ENCODE measurements at regions not wholly inside any gene's neighbourhood (a gene's known extent, or its start where the extent isn't known, plus 50 kb on each side); places are given as distances from the start of the nearest gene placed in this dataset.

- no peak overlapping the region for H3K27ac ChIP-seq (ENCODE audit: low read depth in 2 of 2, low read length in 2 of 2)
- no peak overlapping the region for H3K9ac ChIP-seq (ENCODE audit: low read depth in 1 of 2, low read length in 2 of 2)
- H3K4me3 ChIP-seq (ENCODE audit: low read length in 2 of 2), result no peak overlapping the region
- H3K9me3 ChIP-seq (ENCODE audit: control insufficient read depth in 2 of 2, low read length in 2 of 2), result no peaks in the 10 kb centered on the region
- peaks cover 7 to 11% of the 10 kb centered on the region in 2 donors for H3K4me1 ChIP-seq (ENCODE audit: control insufficient read depth in 2 of 2, insufficient read depth in 2 of 2, low read length in 2 of 2)
- H3K36me3 ChIP-seq (ENCODE audit: control insufficient read depth in 2 of 2, insufficient read depth in 2 of 2, low read length in 2 of 2), result no peaks in the 10 kb centered on the region
- no peaks in the 10 kb centered on the region for H3K27me3 ChIP-seq (ENCODE audit: control insufficient read depth in 2 of 2, insufficient read depth in 2 of 2, low read length in 2 of 2)
Observed at GRCh38 chr19:30174791-30175190, 197.4 kb upstream of the ZNF536 start.

- no peak overlapping the region for H3K4me3 ChIP-seq (ENCODE audit: low read length in 2 of 2)
- H3K27me3 ChIP-seq (ENCODE audit: control insufficient read depth in 2 of 2, insufficient read depth in 2 of 2, low read length in 2 of 2), result no peaks in the 10 kb centered on the region
- no peaks in the 10 kb centered on the region for H3K9me3 ChIP-seq (ENCODE audit: control insufficient read depth in 2 of 2, low read length in 2 of 2)
Observed at GRCh38 chr19:30175987-30176386, 196.2 kb upstream of the ZNF536 start.

GRCh38 chr19:30178721-30179402, 193.3 kb upstream of the ZNF536 start:
- Histone ChIP-seq H3K36me3 (ENCODE audit: control insufficient read depth in 2 of 2, insufficient read depth in 2 of 2, low read length in 2 of 2) (no peaks in the 10 kb centered on the region), H3K4me3 (ENCODE audit: low read length in 2 of 2) (no peak overlapping the region), H3K9ac (ENCODE audit: low read depth in 1 of 2, low read length in 2 of 2) (no peak overlapping the region), H3K27ac (ENCODE audit: low read depth in 2 of 2, low read length in 2 of 2) (no peak overlapping the region), H3K4me1 (ENCODE audit: control insufficient read depth in 2 of 2, insufficient read depth in 2 of 2, low read length in 2 of 2) (no peaks in the 10 kb centered on the region), H3K27me3 (ENCODE audit: control insufficient read depth in 2 of 2, insufficient read depth in 2 of 2, low read length in 2 of 2) (no peaks in the 10 kb centered on the region), H3K9me3 (ENCODE audit: control insufficient read depth in 2 of 2, low read length in 2 of 2) (no peaks in the 10 kb centered on the region)

More at GRCh38 chr19:30175987-30176386, 196.2 kb upstream of the ZNF536 start:
- H3K36me3 ChIP-seq (ENCODE audit: control insufficient read depth in 2 of 2, insufficient read depth in 2 of 2, low read length in 2 of 2), result no peaks in the 10 kb centered on the region
- peaks cover 7 to 11% of the 10 kb centered on the region in 2 donors for H3K4me1 ChIP-seq (ENCODE audit: control insufficient read depth in 2 of 2, insufficient read depth in 2 of 2, low read length in 2 of 2)
- H3K9ac ChIP-seq (ENCODE audit: low read depth in 1 of 2, low read length in 2 of 2), result no peak overlapping the region
- H3K27ac ChIP-seq (ENCODE audit: low read depth in 2 of 2, low read length in 2 of 2), result no peak overlapping the region

- Histone ChIP-seq H3K4me1 (ENCODE audit: control insufficient read depth in 2 of 2, insufficient read depth in 2 of 2, low read length in 2 of 2) (no peaks in the 10 kb centered on the region), H3K27ac (ENCODE audit: low read depth in 2 of 2, low read length in 2 of 2) (no peak overlapping the region), H3K4me3 (ENCODE audit: low read length in 2 of 2) (no peak overlapping the region), H3K36me3 (ENCODE audit: control insufficient read depth in 2 of 2, insufficient read depth in 2 of 2, low read length in 2 of 2) (no peaks in the 10 kb centered on the region), H3K9ac (ENCODE audit: low read depth in 1 of 2, low read length in 2 of 2) (no peak overlapping the region), H3K27me3 (ENCODE audit: control insufficient read depth in 2 of 2, insufficient read depth in 2 of 2, low read length in 2 of 2) (no peaks in the 10 kb centered on the region), H3K9me3 (ENCODE audit: control insufficient read depth in 2 of 2, low read length in 2 of 2) (no peaks in the 10 kb centered on the region)
Observed at GRCh38 chr19:30180691-30181090, 191.5 kb upstream of the ZNF536 start.

DNA sequence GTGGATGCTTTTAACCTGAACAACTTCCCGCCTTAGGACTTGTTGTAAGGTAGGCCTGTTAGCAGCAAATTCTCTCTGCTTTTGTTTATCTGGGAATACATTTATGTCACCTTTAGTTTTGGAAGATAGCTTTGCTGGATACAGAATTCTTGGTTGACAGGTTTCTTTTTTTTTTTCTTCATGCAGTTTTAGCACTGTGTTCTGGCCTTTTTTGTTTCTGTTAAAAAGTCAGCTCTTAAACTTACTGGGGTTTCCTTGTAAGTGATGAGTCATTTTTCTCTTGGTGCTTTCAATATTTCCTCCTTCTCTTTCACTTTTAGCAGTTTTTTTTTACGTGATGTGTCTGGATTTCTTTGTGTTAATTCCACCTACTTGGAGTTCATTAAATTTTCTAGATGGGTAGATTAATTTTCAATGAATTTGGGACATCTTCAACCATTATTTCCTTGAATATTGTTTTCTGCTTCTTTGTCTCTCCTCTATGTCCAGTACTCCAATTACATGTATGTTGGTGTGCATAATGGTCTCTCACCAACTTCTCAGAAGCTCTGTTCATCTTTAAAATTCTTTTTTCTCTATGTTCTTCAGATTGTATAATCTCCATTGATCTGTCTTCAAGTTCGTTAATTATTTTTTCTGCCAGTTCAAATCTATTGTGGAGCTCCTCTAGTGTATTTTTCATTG, 188.2 kb upstream of the ZNF536 start:
- H3K9me3 ChIP-seq (ENCODE audit: control insufficient read depth in 2 of 2, low read length in 2 of 2), result no peaks in the 10 kb centered on the region

DNA sequence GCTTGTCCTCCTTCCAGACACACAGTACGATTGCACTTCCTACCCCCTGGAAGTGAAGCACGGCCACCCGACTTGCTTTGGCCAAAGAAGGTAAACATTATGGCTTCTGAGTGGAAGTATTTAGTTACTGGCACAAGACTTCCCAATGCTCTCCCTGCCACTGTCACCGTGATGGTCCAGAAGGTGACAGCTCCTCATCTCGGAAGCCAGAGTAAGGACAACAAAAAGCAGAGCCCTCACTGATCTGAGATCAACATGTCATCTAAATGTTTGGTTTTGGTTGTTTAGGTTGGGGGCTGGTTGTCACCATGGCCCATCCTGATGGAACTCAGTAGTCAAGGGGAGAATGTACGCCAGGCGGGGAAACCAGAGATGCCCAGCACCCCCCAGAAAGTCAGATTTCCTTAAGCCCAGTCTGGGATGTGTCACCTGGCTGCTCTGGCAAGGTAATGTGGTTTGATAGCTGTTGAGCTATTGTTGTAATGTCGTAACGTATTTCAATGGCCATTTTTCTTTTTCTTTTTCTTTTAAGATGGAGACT, 170.1 kb upstream of the ZNF536 start:
- Histone ChIP-seq H3K4me3 (ENCODE audit: low read length in 2 of 2) (no peak overlapping the region), H3K9ac (ENCODE audit: low read depth in 1 of 2, low read length in 2 of 2) (no peak overlapping the region), H3K4me1 (ENCODE audit: control insufficient read depth in 2 of 2, insufficient read depth in 2 of 2, low read length in 2 of 2) (no peaks in the 10 kb centered on the region)

More for the DNA sequence above, 188.2 kb upstream of the ZNF536 start:
- Histone ChIP-seq H3K9ac (ENCODE audit: low read depth in 1 of 2, low read length in 2 of 2) (no peak overlapping the region), H3K27me3 (ENCODE audit: control insufficient read depth in 2 of 2, insufficient read depth in 2 of 2, low read length in 2 of 2) (no peaks in the 10 kb centered on the region), H3K36me3 (ENCODE audit: control insufficient read depth in 2 of 2, insufficient read depth in 2 of 2, low read length in 2 of 2) (no peaks in the 10 kb centered on the region), H3K4me1 (ENCODE audit: control insufficient read depth in 2 of 2, insufficient read depth in 2 of 2, low read length in 2 of 2) (no peaks in the 10 kb centered on the region), H3K27ac (ENCODE audit: low read depth in 2 of 2, low read length in 2 of 2) (no peak overlapping the region), H3K4me3 (ENCODE audit: low read length in 2 of 2) (no peak overlapping the region)

GRCh38 chr19:30204721-30205120, 167.5 kb upstream of the ZNF536 start:
- no peak overlapping the region for H3K27ac ChIP-seq (ENCODE audit: low read depth in 2 of 2, low read length in 2 of 2)
- H3K27me3 ChIP-seq (ENCODE audit: control insufficient read depth in 2 of 2, insufficient read depth in 2 of 2, low read length in 2 of 2), result no peaks in the 10 kb centered on the region
- no peaks in the 10 kb centered on the region for H3K9me3 ChIP-seq (ENCODE audit: control insufficient read depth in 2 of 2, low read length in 2 of 2)
- no peak overlapping the region for H3K4me3 ChIP-seq (ENCODE audit: low read length in 2 of 2)
- no peaks in the 10 kb centered on the region for H3K4me1 ChIP-seq (ENCODE audit: control insufficient read depth in 2 of 2, insufficient read depth in 2 of 2, low read length in 2 of 2)
- H3K36me3 ChIP-seq (ENCODE audit: control insufficient read depth in 2 of 2, insufficient read depth in 2 of 2, low read length in 2 of 2), result no peaks in the 10 kb centered on the region
- H3K9ac ChIP-seq (ENCODE audit: low read depth in 1 of 2, low read length in 2 of 2), result no peak overlapping the region

More for the DNA sequence above, 170.1 kb upstream of the ZNF536 start:
- H3K27me3 ChIP-seq (ENCODE audit: control insufficient read depth in 2 of 2, insufficient read depth in 2 of 2, low read length in 2 of 2), result no peaks in the 10 kb centered on the region
- H3K27ac ChIP-seq (ENCODE audit: low read depth in 2 of 2, low read length in 2 of 2), result no peak overlapping the region
- H3K36me3 ChIP-seq (ENCODE audit: control insufficient read depth in 2 of 2, insufficient read depth in 2 of 2, low read length in 2 of 2), result no peaks in the 10 kb centered on the region
- no peaks in the 10 kb centered on the region for H3K9me3 ChIP-seq (ENCODE audit: control insufficient read depth in 2 of 2, low read length in 2 of 2)

- Histone ChIP-seq H3K36me3 (ENCODE audit: control insufficient read depth in 2 of 2, insufficient read depth in 2 of 2, low read length in 2 of 2) (no peaks in the 10 kb centered on the region), H3K27me3 (ENCODE audit: control insufficient read depth in 2 of 2, insufficient read depth in 2 of 2, low read length in 2 of 2) (no peaks in the 10 kb centered on the region), H3K27ac (ENCODE audit: low read depth in 2 of 2, low read length in 2 of 2) (no peak overlapping the region), H3K9ac (ENCODE audit: low read depth in 1 of 2, low read length in 2 of 2) (no peak overlapping the region), H3K9me3 (ENCODE audit: control insufficient read depth in 2 of 2, low read length in 2 of 2) (no peaks in the 10 kb centered on the region), H3K4me3 (ENCODE audit: low read length in 2 of 2) (no peak overlapping the region), H3K4me1 (ENCODE audit: control insufficient read depth in 2 of 2, insufficient read depth in 2 of 2, low read length in 2 of 2) (no peaks in the 10 kb centered on the region)
Observed at GRCh38 chr19:30206187-30206586, 166.0 kb upstream of the ZNF536 start.

GRCh38 chr19:30207357-30207756, 164.8 kb upstream of the ZNF536 start:
- no peak overlapping the region for H3K9ac ChIP-seq (ENCODE audit: low read depth in 1 of 2, low read length in 2 of 2)
- no peak overlapping the region for H3K27ac ChIP-seq (ENCODE audit: low read depth in 2 of 2, low read length in 2 of 2)
- no peak overlapping the region for H3K4me3 ChIP-seq (ENCODE audit: low read length in 2 of 2)
- H3K36me3 ChIP-seq (ENCODE audit: control insufficient read depth in 2 of 2, insufficient read depth in 2 of 2, low read length in 2 of 2), result no peaks in the 10 kb centered on the region
- no peaks in the 10 kb centered on the region for H3K27me3 ChIP-seq (ENCODE audit: control insufficient read depth in 2 of 2, insufficient read depth in 2 of 2, low read length in 2 of 2)
- no peaks in the 10 kb centered on the region for H3K4me1 ChIP-seq (ENCODE audit: control insufficient read depth in 2 of 2, insufficient read depth in 2 of 2, low read length in 2 of 2)
- H3K9me3 ChIP-seq (ENCODE audit: control insufficient read depth in 2 of 2, low read length in 2 of 2), result no peaks in the 10 kb centered on the region

DNA sequence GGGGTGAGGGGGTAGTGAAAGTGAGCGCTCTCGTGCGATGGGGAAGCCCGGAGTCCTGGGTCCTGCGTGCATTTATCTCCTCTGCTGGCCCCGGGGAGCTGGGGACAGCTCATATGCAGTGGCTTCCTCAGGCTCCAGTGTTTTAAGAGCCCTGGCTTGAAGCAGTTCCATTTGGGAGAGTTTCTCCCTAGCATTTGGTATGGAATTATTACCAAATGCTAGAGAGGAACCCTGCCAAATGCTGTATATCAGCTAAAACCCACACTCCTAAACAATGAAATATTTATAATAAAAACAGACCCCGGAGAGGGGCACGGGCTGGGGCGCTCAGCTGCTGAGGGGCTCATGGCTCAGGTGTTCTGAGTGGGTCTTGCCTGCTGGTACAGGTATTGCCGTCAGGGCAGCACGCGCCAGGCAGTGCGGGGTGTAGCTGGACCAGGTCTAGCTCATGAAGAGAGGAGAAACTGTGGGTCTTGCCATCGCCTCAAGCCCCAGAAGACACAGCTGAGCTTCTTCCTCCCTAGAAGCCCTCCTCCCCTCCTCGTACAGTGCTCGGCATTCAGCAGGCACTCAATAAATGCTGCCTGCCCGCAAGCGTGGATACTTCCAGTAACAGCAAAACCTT, 163.6 kb upstream of the ZNF536 start:
- H3K36me3 ChIP-seq (ENCODE audit: control insufficient read depth in 2 of 2, insufficient read depth in 2 of 2, low read length in 2 of 2), result no peaks in the 10 kb centered on the region

More for the DNA sequence above, 163.6 kb upstream of the ZNF536 start:
- no peak overlapping the region for H3K4me3 ChIP-seq (ENCODE audit: low read length in 2 of 2)
- H3K9me3 ChIP-seq (ENCODE audit: control insufficient read depth in 2 of 2, low read length in 2 of 2), result no peaks in the 10 kb centered on the region
- no peak overlapping the region for H3K27ac ChIP-seq (ENCODE audit: low read depth in 2 of 2, low read length in 2 of 2)
- no peaks in the 10 kb centered on the region for H3K4me1 ChIP-seq (ENCODE audit: control insufficient read depth in 2 of 2, insufficient read depth in 2 of 2, low read length in 2 of 2)
- no peak overlapping the region for H3K9ac ChIP-seq (ENCODE audit: low read depth in 1 of 2, low read length in 2 of 2)
- no peaks in the 10 kb centered on the region for H3K27me3 ChIP-seq (ENCODE audit: control insufficient read depth in 2 of 2, insufficient read depth in 2 of 2, low read length in 2 of 2)
